K562 (cell line): ENCODE measurements at regions not wholly inside any gene's neighbourhood (a gene's known extent, or its start where the extent isn't known, plus 50 kb on each side); places are given as distances from the start of the nearest gene placed in this dataset.

ENCODE experiments used
- ATAC-seq: fragments of 200-7000 bp; cut with Tn5 transposase; 3 replicates; pipeline ENCODE4 v1.9.1; 2020; ENCODE audit warnings: moderate library complexity
- BruUV-seq: library from RNA; stranded (reverse); fragments of 400-500 nt; replicated peaks from 2 replicates; lab custom pipeline; 2021; lab: Mats Ljungman, UMichigan
- CTCF ChIA-PET: fragments of 300-600 bp; formaldehyde crosslinking; extraction: SDS; loops from one replicate; lab custom pipeline; 2021; ENCODE audit warnings: low intra/inter-chr PET ratio; lab: Yijun Ruan, JAX
- POLR2A ChIA-PET: fragments of 300-600, 350-650 bp; sonication (Branson Sonifier 250); formaldehyde crosslinking; extraction: SDS; loops from one replicate; lab custom pipeline; 2021; ENCODE audit warnings: antibody characterized with exemption, inconsistent platforms; lab: Yijun Ruan, JAX
- DNase-seq, 4 experiments: peaks; one replicate each; pipeline versions ENCODE4 v3.0.0 to v3.0.0-alpha.2; 2011 to 2018; ENCODE audit warnings: low spot score in 3 of 4, mixed read lengths in 3 of 4; ENCODE audit errors: extremely low read depth in 1 of 4
- FAIRE-seq: peaks from 2 replicates; lab custom pipeline; 2011; peaks lifted over from hg19 to GRCh38; lab: Jason Lieb, UNC
- H2AFZ ChIP-seq: 2 replicates; pipeline ENCODE4 v1.6.0; 2011; ENCODE audit warnings: low read depth, low read length, control low read depth, inconsistent platforms
- H3K27ac ChIP-seq: fragments of 200-600 bp; 3 replicates; pipeline ENCODE4 v1.8.0; 2011; ENCODE audit warnings: low read depth, mild to moderate bottlenecking, control low read depth, inconsistent platforms, low read length, moderate library complexity, mixed read lengths; ENCODE audit errors: extremely low read depth
- H3K27me3 ChIP-seq, 2 experiments: fragments of 300-600 bp in 1 of 2; 2 replicates in 1 of 2; 3 replicates in 1 of 2; pipeline versions ENCODE4 v1.6.0 to v1.8.0; 2011; ENCODE audit warnings: inconsistent platforms in 2 of 2, low read length in 2 of 2, mild to moderate bottlenecking in 1 of 2, mixed read lengths in 1 of 2, moderate library complexity in 1 of 2; ENCODE audit not compliant: control insufficient read depth in 2 of 2, insufficient read depth in 2 of 2
- H3K36me3 ChIP-seq: fragments of 300-600 bp; 3 replicates; pipeline ENCODE4 v1.8.0; 2011; ENCODE audit warnings: mild to moderate bottlenecking, low read length, inconsistent platforms; ENCODE audit not compliant: control insufficient read depth, insufficient read depth
- H3K4me1 ChIP-seq, 2 experiments: fragments of 200-600 bp in 1 of 2; replicated peaks in 1 of 2; 2 replicates in 1 of 2; 3 replicates in 1 of 2; pipeline versions ENCODE4 v1.5.1 to v1.8.0; 2011; ENCODE audit warnings: inconsistent platforms in 2 of 2, low read length in 2 of 2, mild to moderate bottlenecking in 1 of 2, mixed read lengths in 1 of 2, moderate library complexity in 1 of 2; ENCODE audit not compliant: control insufficient read depth in 2 of 2, insufficient read depth in 2 of 2
- H3K4me2 ChIP-seq: 2 replicates; pipeline ENCODE4 v1.6.1; 2011; ENCODE audit warnings: low read length, control low read depth, inconsistent platforms, mixed read lengths; ENCODE audit not compliant: insufficient read depth
- H3K4me3 ChIP-seq: fragments of 200-600 bp; sonication (generic), shearing (Covaris generic); 2 replicates; pipeline ENCODE4 v1.5.1; 2016; ENCODE audit warnings: control low read depth, inconsistent platforms
- H3K79me2 ChIP-seq: fragments of 200-600 bp; 3 replicates; pipeline ENCODE4 v1.8.0; 2011; ENCODE audit warnings: low read length, inconsistent platforms; ENCODE audit not compliant: control insufficient read depth, insufficient read depth
- H3K9ac ChIP-seq, 2 experiments: 2 replicates each; pipeline versions ENCODE4 v1.6.0 to v1.6.1; 2011; ENCODE audit warnings: low read depth in 2 of 2, low read length in 2 of 2, control low read depth in 1 of 2, inconsistent platforms in 1 of 2, mild to moderate bottlenecking in 1 of 2, mixed read lengths in 1 of 2; ENCODE audit not compliant: insufficient read depth in 1 of 2
- H3K9me1 ChIP-seq: one replicate; pipeline ENCODE4 v1.6.0; 2011; ENCODE audit warnings: inconsistent platforms, mild to moderate bottlenecking, low read length, moderate library complexity; ENCODE audit not compliant: control insufficient read depth, insufficient read depth
- H3K9me3 ChIP-seq: replicated peaks from 2 replicates; pipeline ENCODE4 v1.5.1; 2011; ENCODE audit warnings: low read depth, low read length, inconsistent platforms; ENCODE audit not compliant: control insufficient read depth, insufficient read depth
- H4K20me1 ChIP-seq: replicated peaks from 2 replicates; pipeline ENCODE4 v1.6.1; 2011; ENCODE audit warnings: low read length, inconsistent platforms, mixed read lengths; ENCODE audit not compliant: control insufficient read depth, insufficient read depth
- CXXC5 ChIP-seq: fragments of 250-450 bp; sonication (Bioruptor Pico); IDR thresholded peaks from 2 replicates; pipeline ENCODE4 v1.8.0; 2022; ENCODE audit warnings: inconsistent platforms, mild to moderate bottlenecking, moderate library complexity
- JUN ChIP-seq, 2 experiments: sonication (generic) in 1 of 2; formaldehyde crosslinking in 1 of 2; IDR thresholded peaks; 2 replicates each; pipeline versions ENCODE4 v1.6.1 to v1.8.0; 2012 to 2022; ENCODE audit warnings: borderline replicate concordance in 2 of 2, mild to moderate bottlenecking in 2 of 2, improper control_type of control experiment in 1 of 2, low read depth in 1 of 2, low read length in 1 of 2, missing genetic modification reagents in 1 of 2
- MCM2 ChIP-seq: fragments of 450-650 bp; IDR thresholded peaks from 2 replicates; pipeline ENCODE4 v1.6.1; 2017; ENCODE audit warnings: low read depth, mild to moderate bottlenecking
- MYBL2 ChIP-seq, 2 experiments: fragments of 450-650 bp in 1 of 2; sonication (generic) in 1 of 2; formaldehyde crosslinking in 1 of 2; IDR thresholded peaks; 2 replicates each; pipeline versions ENCODE4 v1.6.1 to v1.8.1; 2017 to 2022; ENCODE audit warnings: borderline replicate concordance in 1 of 2, inconsistent platforms in 1 of 2, low read depth in 1 of 2, mild to moderate bottlenecking in 1 of 2, missing genetic modification reagents in 1 of 2, moderate library complexity in 1 of 2
- NEUROD1 ChIP-seq: fragments of 150-350 bp; IDR thresholded peaks from 2 replicates; pipeline ENCODE4 v1.6.1; 2014; ENCODE audit warnings: borderline replicate concordance, low read length, low read depth; ENCODE audit not compliant: partially characterized antibody
- PML ChIP-seq: IDR thresholded peaks from 2 replicates; pipeline ENCODE4 v1.6.1; 2012; ENCODE audit warnings: low read length, inconsistent platforms
- PRMT5 ChIP-seq: sonication (generic); formaldehyde crosslinking; IDR thresholded peaks from 2 replicates; pipeline ENCODE4 v1.5.0; 2020; ENCODE audit warnings: missing genetic modification reagents
- RBM34 ChIP-seq: fragments of 200-400 bp; formaldehyde crosslinking; IDR thresholded peaks from 2 replicates; pipeline ENCODE4 v1.6.1; 2018; ENCODE audit warnings: low read length, borderline replicate concordance; ENCODE audit not compliant: insufficient read depth
- SMAD3 ChIP-seq: fragments of 450-650 bp; formaldehyde crosslinking; conservative IDR thresholded peaks from 2 replicates; pipeline ENCODE4 v1.4.0; 2020; ENCODE audit warnings: mild to moderate bottlenecking
- ZBTB7A ChIP-seq: IDR thresholded peaks from 2 replicates; pipeline ENCODE4 v1.6.1; 2011; ENCODE audit warnings: low read depth, mild to moderate bottlenecking, low read length, moderate library complexity, borderline replicate concordance; ENCODE audit not compliant: control insufficient read depth
- ZEB2 ChIP-seq: fragments of 450-650 bp; IDR thresholded peaks from 2 replicates; pipeline ENCODE4 v1.6.1; 2016
- WGBS: fragments of 100-300 bp; shearing (Covaris generic); methylation state at CpG from one replicate; pipeline ENCODE4 v1.1.6; 2016; ENCODE audit warnings: low coverage, mixed read lengths; ENCODE audit not compliant: insufficient coverage; ENCODE audit errors: missing lambda C conversion rate; 5-methylcytosine and 5-hydroxymethylcytosine counted together
- in situ Hi-C: fragments of 300-500 bp; cut with MboI; formaldehyde crosslinking; loops from 4 replicates; pipeline ENCODE4 v1.15.0; 2018; ENCODE audit warnings: inconsistent platforms, mixed read lengths
- intact Hi-C: fragments of 100-400 bp; cut with micrococcal nuclease; formaldehyde crosslinking; loops from 2 replicates; pipeline ENCODE4 v1.14.2; 2022

DNA sequence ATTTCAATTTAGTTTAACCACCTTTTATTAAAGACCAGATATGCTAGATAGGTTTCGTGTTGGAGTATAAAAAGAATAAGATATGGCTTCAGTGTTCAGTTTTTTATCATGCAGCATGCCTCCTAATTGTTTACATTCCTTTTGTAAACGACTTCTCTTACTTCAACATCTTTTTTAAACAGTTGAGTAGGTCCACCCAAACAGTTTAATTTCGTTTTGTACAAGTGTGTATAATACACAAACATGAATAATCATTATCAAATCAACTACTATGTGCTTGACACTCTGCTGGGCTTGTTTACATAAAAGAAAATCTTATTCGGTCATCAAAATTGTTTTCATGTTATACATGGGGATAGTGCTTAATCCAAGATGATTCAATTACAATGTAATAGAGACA is 906.3 kb upstream of the ADGRL4 start (continued):
- TF ChIP-seq ZBTB7A: no peak
- no peak for TF ChIP-seq ZEB2
- TF ChIP-seq CXXC5 (CRISPR knock-in tag): no peak
- no peak for TF ChIP-seq RBM34
- TF ChIP-seq MCM2: no peak

DNA sequence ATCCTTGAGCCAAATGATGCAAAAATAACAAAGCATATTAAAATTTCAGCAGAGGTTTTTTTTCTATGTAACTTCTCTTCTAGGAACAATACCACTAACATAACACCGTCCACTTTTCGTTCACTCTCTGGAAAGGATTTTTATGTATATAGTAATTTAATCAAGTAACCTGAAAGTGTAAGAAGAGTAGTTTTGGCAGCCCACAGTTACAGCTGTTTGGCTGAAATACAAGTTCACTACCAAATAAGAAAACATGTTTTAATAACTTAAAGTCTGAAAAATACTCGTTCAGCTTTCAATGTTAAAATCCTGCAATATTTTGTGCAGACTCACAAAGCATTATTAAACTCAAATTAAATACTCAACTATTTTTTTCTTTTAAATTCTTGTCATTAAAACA is 896.8 kb upstream of the ADGRL4 start:
- no peak overlapping the region for H3K4me3 ChIP-seq
- no peaks in the 10 kb centered on the region for H3K9me1 ChIP-seq
- no peak for ATAC-seq
- H3K27me3 ChIP-seq: no peaks in the 10 kb centered on the region
- H3K4me1 ChIP-seq: no peaks in the 10 kb centered on the region
- no peak for DNase-seq
- CTCF ChIA-PET: no interaction called here
- in situ Hi-C loops (no loop called here), intact Hi-C loops (no loop called here)
- 0% methylated on average over 3 of the region's 3 CpGs for WGBS
- no peak overlapping the region for H3K27ac ChIP-seq
- H4K20me1 ChIP-seq: no peaks in the 10 kb centered on the region
- POLR2A ChIA-PET: no interaction called here
- BruUV-seq: no TSS peak
- no peaks in the 10 kb centered on the region for H3K36me3 ChIP-seq
- no peak overlapping the region for H3K9ac ChIP-seq
- FAIRE-seq: no peak
- H3K4me2 ChIP-seq: no peak overlapping the region
- H2AFZ ChIP-seq: no peak overlapping the region
- TF ChIP-seq PRMT5 (CRISPR knock-in tag): no peak
- TF ChIP-seq SMAD3: no peak
- no peak for TF ChIP-seq JUN (IDR thresholded peaks at IDR 0.05; ENCODE audit: borderline replicate concordance, low read depth, low read length)
- no peak for TF ChIP-seq JUN (CRISPR knock-in tag; IDR thresholded peaks at IDR 0.05; ENCODE audit: borderline replicate concordance)
- no peak for TF ChIP-seq PML
- no peak for TF ChIP-seq NEUROD1
- TF ChIP-seq MYBL2 (IDR thresholded peaks at IDR 0.05; ENCODE audit: low read depth): no peak
- TF ChIP-seq MYBL2 (CRISPR knock-in tag; IDR thresholded peaks at IDR 0.05; ENCODE audit: borderline replicate concordance): no peak
- H3K79me2 ChIP-seq: no peaks in the 10 kb centered on the region
- no peaks in the 10 kb centered on the region for H3K9me3 ChIP-seq
